Large intestine (tissue), 3 donors: ENCODE measurements at regions not wholly inside any gene's neighbourhood (a gene's known extent, or its start where the extent isn't known, plus 50 kb on each side); places are given as distances from the start of the nearest gene placed in this dataset.
A peak's percentile ranks its signal among the peaks of the same experiment; 100 is the strongest.

Source experiments
- DNase-seq, 2 donors: peaks; one replicate each; pipeline versions ENCODE4 v3.0.0 to v3.0.0-alpha.2; 2013
- H3K27ac ChIP-seq: one replicate; pipeline ENCODE4 v1.5.1; 2013; ENCODE audit warnings: low read length
- H3K27me3 ChIP-seq: 2 replicates; pipeline ENCODE4 v1.6.1; 2013; ENCODE audit warnings: low read length; ENCODE audit not compliant: control insufficient read depth, insufficient read depth
- H3K36me3 ChIP-seq: 2 replicates; pipeline ENCODE4 v1.6.1; 2013; ENCODE audit warnings: low read length; ENCODE audit not compliant: control insufficient read depth, insufficient read depth
- H3K4me1 ChIP-seq: one replicate; pipeline ENCODE4 v1.6.1; 2013; ENCODE audit warnings: low read length; ENCODE audit not compliant: control insufficient read depth, insufficient read depth
- H3K4me3 ChIP-seq: one replicate; pipeline ENCODE4 v1.5.1; 2013; ENCODE audit warnings: low read length
- H3K9me3 ChIP-seq: one replicate; pipeline ENCODE4 v1.6.1; 2013; ENCODE audit warnings: mild to moderate bottlenecking, low read depth, low read length, moderate library complexity; ENCODE audit not compliant: control insufficient read depth
- WGBS: methylation state at CpG from one replicate; pipeline ENCODE4 v1.1.5; 2013; ENCODE audit warnings: low lambda C conversion rate; ENCODE audit not compliant: insufficient coverage; 5-methylcytosine and 5-hydroxymethylcytosine counted together

DNA sequence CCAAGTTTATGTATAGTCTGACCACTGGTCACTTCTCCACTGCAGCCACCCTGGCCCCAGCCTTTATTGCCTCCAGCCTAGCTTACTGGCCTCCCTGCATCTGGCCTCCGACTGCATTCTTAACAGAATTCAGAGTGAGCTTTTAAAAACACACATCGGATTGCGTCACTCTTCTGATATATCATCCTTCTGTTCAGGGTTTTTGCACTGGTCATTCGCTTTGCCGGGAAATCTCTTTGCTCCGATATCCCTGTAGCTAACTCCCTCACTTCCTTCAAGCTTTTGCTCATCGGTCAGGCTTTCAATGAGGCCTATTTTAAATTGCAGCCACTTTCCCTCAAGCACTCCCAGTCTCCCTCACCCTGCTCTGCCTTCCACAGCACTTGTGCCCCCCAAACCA, 101.6 kb upstream of the DLX2 start:
- Histone ChIP-seq H3K9me3 (peaks cover 10% of the 10 kb centered on the region), H3K36me3 (no peaks in the 10 kb centered on the region), H3K27me3 (no peaks in the 10 kb centered on the region), H3K27ac (no peak overlapping the region), H3K4me3 (no peak overlapping the region), H3K4me1 (peaks cover 13% of the 10 kb centered on the region)
- no peak for DNase-seq
- WGBS, result 100% methylated on average over 6 of the region's 7 CpGs

DNA sequence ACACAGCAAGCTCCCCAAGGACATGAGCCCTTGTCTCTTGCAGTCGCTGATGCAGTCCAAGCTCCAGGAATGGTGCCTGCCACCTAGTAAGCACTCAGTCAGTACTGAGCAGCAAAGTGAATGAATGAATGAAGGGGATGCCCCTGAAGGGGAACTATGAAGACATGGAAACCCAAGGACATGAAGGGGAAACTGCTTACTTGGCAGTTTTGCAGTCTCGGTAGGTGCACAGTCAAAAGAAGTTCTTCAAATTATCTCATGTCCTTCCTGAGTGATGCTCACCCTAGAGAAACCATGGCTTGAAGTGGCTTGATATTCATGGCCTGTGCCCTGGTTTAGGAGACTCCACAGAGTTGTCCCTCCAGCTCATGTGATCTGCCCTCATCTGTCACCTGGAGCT, 102.1 kb upstream of the DLX2 start:
- Histone ChIP-seq H3K4me1 (peaks cover 17% of the 10 kb centered on the region), H3K27me3 (no peaks in the 10 kb centered on the region), H3K4me3 (no peak overlapping the region), H3K36me3 (no peaks in the 10 kb centered on the region), H3K9me3 (peaks cover 6% of the 10 kb centered on the region), H3K27ac (no peak overlapping the region)
- no peak for DNase-seq
- no CpG with 5 or more reads among the region's 2 CpGs for WGBS

DNA sequence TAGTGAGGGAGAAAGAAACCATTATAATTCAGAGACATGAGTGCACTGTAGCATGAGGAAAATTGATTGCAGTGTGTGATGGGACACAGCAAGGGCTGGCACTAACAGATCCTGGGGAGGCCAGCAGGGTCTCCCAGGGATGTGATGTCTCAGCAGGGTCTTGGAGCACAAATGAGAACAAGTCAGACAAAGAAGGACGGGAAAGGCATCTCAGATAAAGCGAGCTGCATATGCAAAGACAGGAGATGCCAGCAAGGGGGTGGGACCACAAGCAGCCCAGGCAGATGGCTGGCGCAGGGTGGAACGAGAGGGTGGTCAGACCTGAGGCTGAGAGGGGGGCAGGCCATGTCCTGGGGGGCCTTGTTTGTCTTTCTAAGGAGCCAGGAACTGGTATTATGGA, 102.6 kb upstream of the DLX2 start:
- peaks cover 3% of the 10 kb centered on the region for H3K9me3 ChIP-seq
- WGBS, result no CpG with 5 or more reads among the region's 4 CpGs
- DNase-seq, result no peak

DNA sequence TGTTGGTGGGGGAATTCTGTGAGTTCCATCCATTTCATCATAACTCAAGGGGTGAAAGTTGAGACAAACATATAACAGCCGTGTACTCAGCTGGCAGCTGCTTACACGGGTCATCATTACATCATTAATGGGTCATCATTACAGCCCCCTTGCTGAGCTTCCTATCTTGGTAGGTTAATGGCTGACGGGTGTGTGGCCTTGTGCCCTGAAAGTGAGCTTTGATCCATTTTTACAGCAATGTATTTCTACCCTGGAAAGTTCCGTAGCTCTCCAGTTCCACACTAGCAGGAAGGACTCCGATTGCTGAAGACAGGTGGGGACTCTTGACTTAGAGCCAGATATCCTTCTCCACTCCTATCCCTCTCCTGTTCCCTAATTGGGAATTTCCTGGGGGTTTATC, 105.2 kb upstream of the DLX2 start:
- DNase-seq, result peak; percentile 90 to 95
- 0% methylated on average over 1 of the region's 5 CpGs for WGBS
- Histone ChIP-seq H3K4me1 (peaks cover 18% of the 10 kb centered on the region), H3K27me3 (no peaks in the 10 kb centered on the region), H3K36me3 (no peaks in the 10 kb centered on the region), H3K27ac (peak overlapping the region; percentile 78), H3K4me3 (no peak overlapping the region), H3K9me3 (no peaks in the 10 kb centered on the region)

More for the DNA sequence above, 102.6 kb upstream of the DLX2 start:
- no peak overlapping the region for H3K4me3 ChIP-seq
- H3K36me3 ChIP-seq, result no peaks in the 10 kb centered on the region
- peaks cover 18% of the 10 kb centered on the region for H3K4me1 ChIP-seq
- no peaks in the 10 kb centered on the region for H3K27me3 ChIP-seq
- no peak overlapping the region for H3K27ac ChIP-seq

DNA sequence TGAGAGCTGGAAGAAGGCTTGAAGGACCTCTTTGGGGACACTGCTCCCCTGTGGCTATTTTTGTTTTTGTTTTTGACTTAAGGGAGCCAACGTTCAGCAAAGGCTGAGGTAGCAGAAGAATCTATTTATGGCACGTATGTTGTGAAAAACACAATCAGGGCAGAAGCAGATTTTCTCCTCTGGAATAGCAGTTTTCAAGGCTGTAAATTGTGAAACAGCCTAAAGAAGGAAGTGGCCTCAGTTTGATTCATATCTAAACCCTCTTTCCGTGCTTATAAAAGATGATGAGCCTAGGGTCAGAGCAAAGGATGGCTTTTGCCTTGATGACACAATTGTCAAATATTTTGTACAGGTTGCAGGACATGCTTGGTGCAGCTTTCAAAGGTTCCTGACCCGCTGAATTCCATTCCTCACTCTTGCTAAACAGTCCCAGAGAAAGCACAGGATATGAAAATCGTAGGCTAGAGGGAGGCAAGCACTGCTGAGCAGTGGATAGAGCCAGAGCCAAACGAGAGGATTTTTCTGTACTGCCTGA, 106.2 kb upstream of the DLX2 start:
- 48% methylated on average over 5 of the region's 6 CpGs for WGBS
- DNase-seq, result peak in 1 of 2 donors; percentile 60
- H3K27me3 ChIP-seq, result no peaks in the 10 kb centered on the region
- no peaks in the 10 kb centered on the region for H3K36me3 ChIP-seq
- no peaks in the 10 kb centered on the region for H3K9me3 ChIP-seq
- no peak overlapping the region for H3K4me3 ChIP-seq
- H3K27ac ChIP-seq, result peak overlapping the region; percentile 78
- H3K4me1 ChIP-seq, result peaks cover 18% of the 10 kb centered on the region

DNA sequence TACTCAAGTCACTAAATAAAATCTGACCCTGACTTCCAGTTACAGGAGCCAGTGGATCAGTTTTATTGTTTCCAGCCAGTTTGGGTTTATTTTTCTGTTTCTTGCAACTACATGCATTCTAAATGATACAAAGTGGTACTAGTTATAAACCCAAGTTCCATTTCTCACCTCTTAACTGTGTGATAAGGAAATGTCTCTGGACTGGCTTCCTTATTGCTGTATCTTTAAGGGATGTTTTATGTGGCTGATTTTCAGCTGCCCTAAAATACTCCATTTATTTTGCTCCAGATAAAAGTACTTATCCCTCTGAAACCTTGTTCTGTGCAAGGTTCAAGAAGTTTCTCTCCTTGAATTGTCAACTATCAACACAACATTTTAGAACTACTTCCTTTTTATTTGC, 107.9 kb upstream of the DLX2 start:
- Histone ChIP-seq H3K27ac (no peak overlapping the region), H3K4me1 (peaks cover 18% of the 10 kb centered on the region), H3K9me3 (no peaks in the 10 kb centered on the region), H3K27me3 (no peaks in the 10 kb centered on the region), H3K4me3 (no peak overlapping the region), H3K36me3 (no peaks in the 10 kb centered on the region)
- no peak for DNase-seq

DNA sequence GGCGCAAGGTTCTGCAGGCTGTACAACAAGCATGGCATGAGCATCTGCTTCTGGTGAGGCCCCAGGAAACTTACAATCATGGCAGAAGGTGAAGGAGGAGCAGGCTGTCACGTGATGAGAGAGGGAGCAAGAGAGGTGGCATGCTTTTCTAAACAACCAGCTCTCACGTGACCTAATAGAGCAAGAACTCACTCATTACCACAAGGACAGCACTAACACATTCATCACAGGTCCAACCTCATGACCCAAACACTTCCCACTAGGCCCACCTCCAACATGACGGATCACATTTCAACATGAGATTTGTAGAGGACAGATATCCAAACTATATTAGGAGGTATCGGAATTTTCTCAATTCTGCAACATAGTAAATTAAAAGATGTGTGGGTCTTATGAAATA, 108.8 kb upstream of the DLX2 start:
- Histone ChIP-seq H3K4me1 (peaks cover 19% of the 10 kb centered on the region), H3K4me3 (no peak overlapping the region), H3K36me3 (no peaks in the 10 kb centered on the region), H3K27ac (no peak overlapping the region), H3K9me3 (no peaks in the 10 kb centered on the region), H3K27me3 (no peaks in the 10 kb centered on the region)
- WGBS, result no CpG with 5 or more reads among the region's 5 CpGs
- DNase-seq, result no peak

DNA sequence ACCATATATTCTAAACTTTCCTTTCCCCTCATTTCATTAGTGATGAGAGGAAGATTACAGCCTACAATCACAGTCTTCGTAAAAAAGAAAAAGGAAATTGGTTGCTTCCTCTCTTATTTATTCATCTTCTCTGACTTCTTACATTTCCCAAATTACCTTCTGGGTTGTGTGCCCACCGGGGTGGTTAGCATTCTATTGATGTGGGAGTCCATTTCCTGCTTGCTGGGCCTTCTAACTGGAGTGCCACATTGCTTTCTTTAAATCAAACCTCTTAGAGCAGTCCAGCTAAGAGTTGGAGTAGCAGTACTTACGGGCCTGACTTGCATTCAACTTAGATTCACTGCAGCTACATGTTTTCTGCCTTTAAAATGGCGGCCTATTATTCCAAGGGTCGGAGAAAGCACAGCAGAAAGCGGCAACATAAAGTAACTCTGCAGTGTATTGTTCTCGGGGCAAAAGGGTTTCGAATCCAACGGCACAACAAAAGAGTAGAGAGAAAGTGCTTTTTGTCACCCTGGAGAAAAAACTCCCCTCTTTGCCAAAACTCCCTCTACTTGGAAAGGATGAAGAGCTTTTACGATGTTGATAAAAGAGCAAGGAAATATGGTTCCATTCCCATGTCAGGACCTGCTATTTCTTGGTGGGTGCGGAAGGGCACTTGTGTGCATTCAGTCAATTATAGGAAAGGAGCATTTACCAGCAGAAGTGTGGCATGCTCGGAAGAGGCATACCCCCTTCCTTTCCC, 110.6 kb upstream of the DLX2 start:
- H3K27me3 ChIP-seq, result no peaks in the 10 kb centered on the region
- H3K36me3 ChIP-seq, result no peaks in the 10 kb centered on the region
- DNase-seq, result no peak
- no peak overlapping the region for H3K4me3 ChIP-seq
- H3K27ac ChIP-seq, result no peak overlapping the region
- H3K9me3 ChIP-seq, result no peaks in the 10 kb centered on the region
- WGBS, result 89% methylated on average over 3 of the region's 12 CpGs
- H3K4me1 ChIP-seq, result peaks cover 18% of the 10 kb centered on the region

DNA sequence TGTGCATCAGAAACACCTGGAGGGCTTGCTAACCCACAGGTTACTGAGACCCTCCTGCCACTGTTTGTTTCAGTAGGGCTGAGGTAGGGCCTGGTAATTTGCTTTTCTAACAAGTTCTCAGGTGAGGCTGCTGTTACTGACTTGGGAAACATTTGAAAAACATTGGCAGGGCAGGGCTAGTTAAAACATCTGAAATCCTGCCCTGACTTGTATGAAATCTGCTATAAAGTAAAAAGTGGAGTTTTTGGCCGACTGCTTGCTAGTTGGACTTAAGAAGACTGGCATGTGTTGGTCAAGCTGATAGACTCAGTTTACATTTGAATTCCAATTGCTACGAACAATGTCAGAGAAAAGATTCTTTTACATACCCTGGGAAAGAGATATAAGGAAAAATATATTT, 111.6 kb upstream of the DLX2 start:
- whole genome bisulfite sequencing, result no CpG with 5 or more reads among the region's 2 CpGs
- H3K36me3 ChIP-seq, result no peaks in the 10 kb centered on the region
- peaks cover 9% of the 10 kb centered on the region for H3K4me1 ChIP-seq
- DNase-seq, result no peak
- no peak overlapping the region for H3K4me3 ChIP-seq
- H3K27me3 ChIP-seq, result no peaks in the 10 kb centered on the region
- H3K9me3 ChIP-seq, result no peaks in the 10 kb centered on the region
- no peak overlapping the region for H3K27ac ChIP-seq

DNA sequence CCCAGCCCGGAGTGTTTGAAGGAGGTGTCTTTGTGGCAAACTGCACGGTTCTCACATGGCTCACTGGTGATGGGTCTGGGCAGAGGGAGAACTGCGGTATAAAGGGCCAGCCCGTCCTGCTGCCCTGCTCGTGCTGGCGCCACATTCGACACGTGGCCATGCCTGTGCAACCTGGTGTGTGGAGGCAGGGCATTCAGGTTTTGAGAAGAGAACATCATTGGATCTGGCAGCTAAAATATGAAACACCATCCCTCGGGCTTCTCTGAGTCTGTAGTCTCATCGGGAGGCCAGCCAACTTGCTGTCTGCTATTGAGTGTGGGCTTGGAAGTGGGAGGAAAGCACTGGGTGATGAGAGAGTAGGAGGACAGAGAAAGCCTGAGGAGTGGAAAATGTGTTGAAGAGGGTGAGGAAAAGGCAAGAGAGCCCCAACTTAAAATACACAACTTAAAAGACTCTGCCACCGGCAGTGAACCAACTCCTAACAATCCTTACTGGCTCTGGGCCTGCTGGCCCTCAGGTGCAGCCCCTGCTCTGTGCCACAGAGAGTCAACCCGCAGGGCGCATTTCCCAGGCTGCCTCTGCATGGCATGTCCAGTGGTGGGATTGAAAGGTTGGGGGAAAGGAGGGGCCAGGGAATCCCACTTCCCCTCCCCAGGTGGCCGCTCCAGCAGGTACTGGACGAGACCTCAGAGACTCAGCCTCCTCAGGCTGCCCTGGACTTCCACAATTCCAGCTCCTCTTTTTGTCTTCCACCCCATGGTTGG, 112.7 kb upstream of the DLX2 start:
- H3K27ac ChIP-seq, result no peak overlapping the region
- no peaks in the 10 kb centered on the region for H3K36me3 ChIP-seq
- peaks cover 3% of the 10 kb centered on the region for H3K4me1 ChIP-seq
- no peaks in the 10 kb centered on the region for H3K9me3 ChIP-seq
- no peaks in the 10 kb centered on the region for H3K27me3 ChIP-seq
- no peak overlapping the region for H3K4me3 ChIP-seq
- no CpG with 5 or more reads among the region's 15 CpGs for WGBS
- no peak for DNase-seq
